Common myeloid progenitor, CD34-positive (primary cell): ENCODE measurements at regions not wholly inside any gene's neighbourhood (a gene's known extent, or its start where the extent isn't known, plus 50 kb on each side); places are given as distances from the start of the nearest gene placed in this dataset.

Experiments
- CTCF ChIA-PET: fragments of 350-600 bp; sonication (Branson Sonifier 250); formaldehyde crosslinking; loops from one replicate; lab custom pipeline; 2021; ENCODE audit warnings: antibody characterized with exemption; lab: Charles Lee
- POLR2A ChIA-PET: fragments of 350-600 bp; sonication (Branson Sonifier 250); formaldehyde crosslinking; loops from one replicate; lab custom pipeline; 2021; ENCODE audit warnings: antibody characterized with exemption; lab: Charles Lee
- DNase-seq, 3 donors: peaks; one replicate each; pipeline versions ENCODE4 v3.0.0 to v3.0.0-alpha.2; 2013
- H3K27ac ChIP-seq, 2 experiments: 1 replicate in 1 of 2; 2 replicates in 1 of 2; pipeline ENCODE4 v1.7.0; 2013; ENCODE audit warnings: inconsistent platforms in 2 of 2, low read length in 2 of 2, mild to moderate bottlenecking in 2 of 2, low read depth in 1 of 2, moderate library complexity in 1 of 2; ENCODE audit not compliant: severe bottlenecking in 2 of 2, insufficient read depth in 1 of 2, poor library complexity in 1 of 2
- H3K27me3 ChIP-seq, 5 experiments: replicated peaks in 2 of 5; 1 replicate in 3 of 5; 2 replicates in 2 of 5; pipeline versions ENCODE4 v1.6.1 to v1.7.0; 2013; ENCODE audit warnings: low read length in 4 of 5, mild to moderate bottlenecking in 2 of 5, moderate library complexity in 2 of 5, inconsistent platforms in 1 of 5; ENCODE audit not compliant: insufficient read depth in 5 of 5, control insufficient read depth in 4 of 5
- H3K36me3 ChIP-seq, 4 experiments: 1 replicate in 2 of 4; 2 replicates in 2 of 4; pipeline versions ENCODE4 v1.6.1 to v1.7.0; 2013; ENCODE audit warnings: low read length in 3 of 4, control low read depth in 1 of 4, mild to moderate bottlenecking in 1 of 4; ENCODE audit not compliant: control insufficient read depth in 4 of 4, insufficient read depth in 4 of 4
- H3K4me1 ChIP-seq, 4 experiments: 1 replicate in 3 of 4; 2 replicates in 1 of 4; pipeline versions ENCODE4 v1.6.1 to v1.7.1; 2013; ENCODE audit warnings: low read length in 3 of 4, mild to moderate bottlenecking in 3 of 4, control low read depth in 1 of 4, inconsistent platforms in 1 of 4, moderate library complexity in 1 of 4; ENCODE audit not compliant: control insufficient read depth in 4 of 4, insufficient read depth in 4 of 4; ENCODE audit errors: control extremely low read depth in 1 of 4
- H3K4me3 ChIP-seq, 7 experiments: 1 replicate in 4 of 7; 2 replicates in 3 of 7; pipeline versions ENCODE4 v1.5.1 to v1.7.0; 2013; ENCODE audit warnings: mild to moderate bottlenecking in 7 of 7, low read length in 6 of 7, moderate library complexity in 6 of 7, inconsistent platforms in 2 of 7, low read depth in 2 of 7, control low read depth in 1 of 7; ENCODE audit not compliant: insufficient read depth in 4 of 7, control insufficient read depth in 1 of 7; ENCODE audit errors: extremely low read depth in 1 of 7
- H3K9me3 ChIP-seq, 5 experiments: 1 replicate in 4 of 5; 2 replicates in 1 of 5; pipeline versions ENCODE4 v1.6.1 to v1.7.1; 2013; ENCODE audit warnings: low read length in 4 of 5, mild to moderate bottlenecking in 2 of 5, inconsistent platforms in 1 of 5, low read depth in 1 of 5, moderate library complexity in 1 of 5; ENCODE audit not compliant: control insufficient read depth in 4 of 5, insufficient read depth in 2 of 5; ENCODE audit errors: control extremely low read depth in 1 of 5
- WGBS: methylation state at CpG from one replicate; pipeline ENCODE4 v1.1.5; 2013; ENCODE audit not compliant: insufficient coverage; 5-methylcytosine and 5-hydroxymethylcytosine counted together

DNA sequence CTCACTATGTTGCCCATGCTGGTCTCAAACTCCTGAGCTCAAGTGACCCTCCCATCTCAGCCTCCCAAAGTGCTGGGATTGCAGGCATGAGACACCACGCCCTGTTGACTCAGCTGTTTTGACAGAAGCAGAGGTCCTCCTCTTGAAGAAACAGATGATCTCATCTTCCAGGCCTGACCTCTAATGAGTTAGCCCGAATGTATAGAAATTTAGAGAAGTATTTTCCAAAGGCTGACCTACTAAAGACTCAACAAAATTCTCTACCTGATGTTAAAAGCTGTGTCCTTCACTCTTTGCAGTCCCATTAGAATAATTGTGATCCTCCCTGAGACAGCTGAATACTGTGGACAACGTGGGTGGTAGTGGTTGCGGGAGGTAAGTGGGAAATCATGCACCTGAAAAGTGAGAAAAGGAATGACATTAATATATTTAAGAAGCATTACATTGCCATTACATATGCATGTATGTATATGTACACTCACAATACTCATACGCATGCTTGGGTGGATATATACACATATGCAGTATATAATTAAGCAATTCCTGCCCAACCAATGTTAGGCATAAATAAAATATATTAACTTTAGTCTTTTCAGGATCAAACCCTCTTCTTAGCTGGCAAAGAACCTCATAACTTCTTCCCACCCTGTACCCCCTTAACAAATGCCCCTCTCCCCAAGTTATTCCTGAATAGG, 204.6 kb upstream of the NR2F2 start:
- Histone ChIP-seq H3K4me1 (no peaks in the 10 kb centered on the region), H3K27ac (no peak overlapping the region), H3K4me3 (no peak overlapping the region), H3K36me3 (no peaks in the 10 kb centered on the region), H3K9me3 (no peaks in the 10 kb centered on the region), H3K27me3 (peaks cover 0 to 6% (median 0%) of the 10 kb centered on the region in 5 experiments)
- 100% methylated on average over 1 of the region's 5 CpGs for WGBS
- no peak for DNase-seq
- ChIA-PET POLR2A (no interaction called here), CTCF (no interaction called here)

- Histone ChIP-seq H3K4me3 (no peak overlapping the region), H3K4me1 (no peaks in the 10 kb centered on the region), H3K36me3 (no peaks in the 10 kb centered on the region), H3K9me3 (no peaks in the 10 kb centered on the region), H3K27me3 (peaks cover 0 to 8% (median 1%) of the 10 kb centered on the region in 5 experiments), H3K27ac (no peak overlapping the region)
- no peak for DNase-seq
- WGBS = 98% methylated on average over 5 of the region's 5 CpGs
- CTCF ChIA-PET = interaction anchor here (0.7 kb wide), 1 partner anchor 428 kb away, joined by 3 read pairs; no protein-coding TSS in a partner anchor
- POLR2A ChIA-PET = no interaction called here
Observed at GRCh38 chr15:96126859-96127258, 203.6 kb upstream of the NR2F2 start.

DNA sequence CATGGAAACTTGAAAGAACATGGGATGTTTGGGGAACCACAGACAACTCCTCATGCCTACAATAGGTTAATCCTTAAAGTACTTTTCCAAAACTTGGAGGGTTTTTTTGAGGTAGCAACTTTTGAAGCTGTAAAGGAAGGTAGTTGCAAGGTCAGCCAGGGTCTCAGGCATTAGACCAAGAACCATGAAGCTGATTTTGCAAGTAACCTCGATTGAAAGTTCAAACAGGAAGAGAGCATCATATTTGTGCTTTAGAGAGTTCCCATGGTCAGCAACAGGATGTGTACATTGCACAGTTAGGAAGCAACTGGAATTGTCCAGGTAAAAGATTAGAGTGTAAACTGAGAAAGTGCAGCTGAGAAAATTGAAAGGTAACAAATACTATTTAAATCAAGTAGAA, 199.8 kb upstream of the NR2F2 start:
- H3K27me3 ChIP-seq = peaks cover 0 to 9% (median 2%) of the 10 kb centered on the region in 5 experiments
- ChIA-PET CTCF (no interaction called here), POLR2A (no interaction called here)
- no peak for DNase-seq
- no peaks in the 10 kb centered on the region for H3K36me3 ChIP-seq
- H3K9me3 ChIP-seq = no peaks in the 10 kb centered on the region
- WGBS = 5% methylated on average over 1 of the region's 1 CpG
- H3K4me1 ChIP-seq = no peaks in the 10 kb centered on the region
- no peak overlapping the region for H3K27ac ChIP-seq
- H3K4me3 ChIP-seq = no peak overlapping the region

DNA sequence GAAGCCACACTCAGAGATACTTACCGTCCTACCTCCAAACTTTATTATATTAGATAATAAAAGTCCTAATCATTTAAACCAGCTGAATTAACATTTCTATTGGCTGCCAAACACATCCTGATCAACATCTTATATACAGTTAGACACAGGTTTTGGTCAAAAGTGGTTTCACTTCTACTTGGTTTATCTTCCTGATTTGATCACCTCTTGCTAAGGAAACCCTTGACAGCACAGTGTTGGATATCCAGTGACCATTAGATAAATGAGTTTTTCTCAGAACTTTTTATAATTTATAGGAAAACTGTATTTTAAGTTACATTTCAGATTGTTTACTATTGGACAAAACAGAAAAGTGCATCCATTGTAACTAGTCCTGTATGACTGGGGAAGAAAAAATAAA, 198.4 kb upstream of the NR2F2 start:
- Histone ChIP-seq H3K4me3 (no peak overlapping the region), H3K27me3 (peaks cover 0 to 10% (median 2%) of the 10 kb centered on the region in 5 experiments), H3K36me3 (no peaks in the 10 kb centered on the region), H3K4me1 (no peaks in the 10 kb centered on the region), H3K9me3 (no peaks in the 10 kb centered on the region), H3K27ac (no peak overlapping the region)
- ChIA-PET CTCF (no interaction called here), POLR2A (no interaction called here)
- no CpG with 5 or more reads among the region's 1 CpG for WGBS
- DNase-seq = no peak

GRCh38 chr15:96135166-96136093, 195.1 kb upstream of the NR2F2 start:
- ChIA-PET CTCF (no interaction called here), POLR2A (no interaction called here)
- Histone ChIP-seq H3K9me3 (no peaks in the 10 kb centered on the region), H3K4me3 (no peak overlapping the region), H3K27ac (no peak overlapping the region), H3K27me3 (peaks cover 0 to 6% (median 2%) of the 10 kb centered on the region in 5 experiments), H3K36me3 (no peaks in the 10 kb centered on the region), H3K4me1 (no peaks in the 10 kb centered on the region)
- DNase-seq = no peak
- WGBS = 96% methylated on average over 34 of the region's 36 CpGs

DNA sequence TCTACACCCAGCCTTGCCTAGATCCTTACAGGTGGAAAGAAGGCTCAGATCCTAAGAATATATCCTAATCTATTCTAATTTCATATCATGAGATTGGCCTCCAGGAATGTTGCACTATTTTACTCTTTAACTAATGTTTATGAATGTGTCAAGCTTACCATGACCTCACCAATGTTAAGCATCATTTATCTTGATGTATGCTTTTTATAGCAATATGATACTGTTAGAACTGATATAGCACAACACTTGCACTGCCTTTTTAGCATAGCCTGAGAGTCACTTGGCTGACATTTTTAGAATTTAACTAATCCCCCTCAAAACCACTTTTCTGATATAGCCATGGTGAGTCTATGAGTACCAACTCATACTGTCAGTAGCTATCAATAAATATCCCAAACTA, 191.5 kb upstream of the NR2F2 start:
- POLR2A ChIA-PET = no interaction called here
- CTCF ChIA-PET = no interaction called here

DNA sequence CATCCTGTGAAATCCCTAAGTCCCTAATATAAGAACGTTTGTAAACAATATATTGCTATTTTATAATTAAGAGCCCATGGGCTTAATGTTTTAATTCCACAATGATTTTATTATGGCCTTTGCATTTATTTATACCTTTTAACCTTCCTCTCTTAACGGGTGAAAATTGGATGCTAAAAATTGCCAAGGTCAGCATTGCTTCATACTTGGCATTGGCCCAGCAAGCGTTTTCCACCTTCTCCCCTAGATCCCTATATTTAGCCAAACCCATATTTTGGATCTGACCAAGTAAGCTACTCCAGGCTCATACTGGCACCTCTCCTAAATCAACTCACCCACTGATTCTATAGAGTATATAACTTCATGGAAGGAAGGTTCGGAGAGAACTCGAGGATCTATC, 188.0 kb upstream of the NR2F2 start:
- Histone ChIP-seq H3K4me1 (no peaks in the 10 kb centered on the region), H3K27ac (no peak overlapping the region), H3K4me3 (no peak overlapping the region), H3K36me3 (no peaks in the 10 kb centered on the region), H3K27me3 (peaks cover 0 to 20% (median 0%) of the 10 kb centered on the region in 5 experiments), H3K9me3 (peaks cover 0 to 5% (median 0%) of the 10 kb centered on the region in 5 experiments)
- DNase-seq = no peak
- ChIA-PET CTCF (no interaction called here), POLR2A (no interaction called here)
- WGBS = 90% methylated on average over 2 of the region's 5 CpGs

More for the DNA sequence above, 191.5 kb upstream of the NR2F2 start:
- Histone ChIP-seq H3K9me3 (no peaks in the 10 kb centered on the region), H3K27ac (no peak overlapping the region), H3K4me1 (no peaks in the 10 kb centered on the region), H3K27me3 (peaks cover 0 to 6% (median 0%) of the 10 kb centered on the region in 5 experiments), H3K4me3 (no peak overlapping the region), H3K36me3 (no peaks in the 10 kb centered on the region)
- no peak for DNase-seq
